HG03095 (cell line): ENCODE measurements at regions not wholly inside any gene's neighbourhood (a gene's known extent, or its start where the extent isn't known, plus 50 kb on each side); places are given as distances from the start of the nearest gene placed in this dataset.
"Not testable (repeated sequence)": the region's sequence is repeated elsewhere in the genome, so short reads cannot be mapped to it uniquely, and the experiment has no call there.

Experiments
- ATAC-seq: cut with Tn5 transposase; IDR thresholded peaks from one replicate; pipeline ENCODE4 v1.9.1; 2021; ENCODE audit warnings: moderate library complexity; ENCODE audit not compliant: unreplicated experiment

DNA sequence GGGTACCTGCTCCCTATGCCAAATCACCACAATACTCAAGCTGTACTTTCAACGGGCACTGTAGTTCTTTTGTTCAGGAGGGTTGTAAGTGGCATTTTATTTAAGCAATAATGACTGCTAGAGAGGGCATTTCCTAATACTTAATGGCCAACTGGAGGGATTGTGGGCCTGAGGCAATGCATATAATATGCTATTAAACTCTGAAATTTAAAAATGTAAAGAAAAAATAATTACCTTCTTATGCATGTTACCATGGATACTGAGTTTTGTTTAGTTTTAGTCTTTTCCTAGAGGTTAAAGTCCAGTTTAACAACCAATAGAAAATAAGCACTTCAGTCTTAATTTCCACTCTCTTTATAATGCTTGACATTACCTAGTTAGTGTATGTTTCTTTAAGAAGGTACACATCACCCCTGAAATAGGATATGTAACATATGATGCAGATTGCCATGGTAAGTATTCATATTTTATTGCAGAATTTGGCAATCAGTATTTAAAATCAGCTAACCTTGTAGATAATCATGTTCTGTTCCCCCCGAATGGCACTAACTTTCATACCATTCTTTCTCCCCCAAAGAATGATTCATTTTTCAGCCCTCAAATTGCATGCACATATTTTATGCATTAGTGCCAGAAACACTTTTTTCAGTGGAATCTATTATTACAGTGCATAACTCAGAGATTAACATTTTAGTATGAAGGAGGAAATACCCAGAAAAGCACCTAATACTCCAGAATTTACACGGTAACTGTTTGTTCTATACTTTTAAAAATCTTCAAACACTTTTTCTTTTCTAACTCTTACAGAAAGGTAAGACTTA is 90.3 kb upstream of the ZNF438 start:
- ATAC-seq: no peak

- ATAC-seq: no peak
These were observed 92.3 kb upstream of the ZNF438 start for GRCh38 chr10:31123946-31124345.

DNA sequence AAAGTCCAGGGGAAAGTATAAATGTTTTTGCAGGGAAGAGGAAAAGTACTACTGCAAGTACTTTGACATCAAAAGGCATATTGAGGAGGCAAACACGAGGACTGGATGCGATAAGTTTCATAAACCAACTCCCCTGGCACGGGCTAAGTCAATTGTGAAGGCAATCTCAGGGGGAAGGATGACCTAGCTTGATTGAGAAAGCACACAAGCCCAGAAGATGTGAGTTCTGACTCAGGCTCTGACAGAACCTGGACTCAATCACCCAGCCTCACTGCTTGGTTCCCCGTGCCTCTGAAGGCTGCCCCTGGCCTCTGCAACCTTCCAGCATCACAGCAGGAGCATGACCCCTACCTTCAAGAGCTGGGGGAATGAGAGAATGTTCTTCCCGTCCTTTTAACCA is 93.2 kb upstream of the ZNF438 start:
- no peak for ATAC-seq

DNA sequence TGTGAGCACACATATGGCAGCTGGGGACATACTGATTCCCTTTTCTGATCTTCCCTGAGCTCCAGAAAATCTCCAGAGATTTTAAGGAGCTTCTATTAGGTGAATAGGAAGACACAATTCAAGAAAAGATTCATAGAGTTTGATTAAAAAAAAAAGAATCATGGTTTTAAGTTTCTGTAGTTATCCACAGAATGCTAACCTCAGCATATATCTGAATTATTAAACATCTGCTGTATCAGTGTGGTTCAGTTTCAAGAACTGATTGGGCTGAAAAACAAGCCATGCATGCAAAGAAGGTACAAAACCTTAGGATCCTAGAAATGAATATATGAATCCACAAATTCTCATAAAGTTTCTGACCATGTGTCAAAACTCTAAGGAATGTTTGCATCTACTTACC is 94.1 kb upstream of the ZNF438 start:
- ATAC-seq: no peak

- no peak for ATAC-seq
These were observed 94.9 kb upstream of the ZNF438 start for GRCh38 chr10:31126593-31126992.

DNA sequence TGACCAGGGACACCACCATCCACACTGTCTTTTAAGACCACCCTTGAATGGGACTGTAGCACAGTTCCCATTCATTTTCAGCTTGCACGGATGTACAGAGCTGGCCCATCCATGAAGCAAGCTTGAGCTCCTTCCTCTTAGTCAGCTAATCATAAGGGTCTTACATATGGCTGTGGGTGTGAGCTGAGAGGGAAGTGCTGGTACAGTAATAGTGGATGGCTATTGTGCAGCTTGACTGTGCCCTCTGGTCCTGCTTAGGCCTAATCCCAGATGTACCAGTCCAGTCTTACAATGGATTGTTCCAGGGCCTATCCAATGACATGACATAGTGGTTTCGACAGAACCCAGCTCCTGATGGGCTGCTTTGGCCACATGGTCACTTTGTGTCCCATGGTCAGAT is 96.9 kb upstream of the ZNF438 start:
- no peak for ATAC-seq

DNA sequence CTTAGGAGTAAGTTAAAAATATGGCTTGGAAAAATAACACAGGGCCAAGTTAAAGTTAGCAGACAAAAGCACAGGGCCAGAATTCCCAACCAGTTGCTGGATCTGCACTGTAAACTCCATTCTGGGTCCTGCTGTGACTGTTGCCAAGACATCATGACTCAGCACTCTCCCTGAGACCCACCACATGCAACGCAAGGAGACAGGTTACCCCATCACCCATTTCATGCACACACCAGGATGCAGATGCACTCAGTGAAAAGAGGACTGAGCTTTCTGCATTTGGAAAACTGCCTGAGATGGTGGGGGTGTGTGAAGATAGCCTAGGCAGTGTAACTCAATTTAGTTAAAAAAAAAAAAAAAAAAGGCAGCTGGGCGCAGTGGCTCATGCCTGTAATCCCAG is 97.6 kb upstream of the ZNF438 start:
- ATAC-seq: no peak

DNA sequence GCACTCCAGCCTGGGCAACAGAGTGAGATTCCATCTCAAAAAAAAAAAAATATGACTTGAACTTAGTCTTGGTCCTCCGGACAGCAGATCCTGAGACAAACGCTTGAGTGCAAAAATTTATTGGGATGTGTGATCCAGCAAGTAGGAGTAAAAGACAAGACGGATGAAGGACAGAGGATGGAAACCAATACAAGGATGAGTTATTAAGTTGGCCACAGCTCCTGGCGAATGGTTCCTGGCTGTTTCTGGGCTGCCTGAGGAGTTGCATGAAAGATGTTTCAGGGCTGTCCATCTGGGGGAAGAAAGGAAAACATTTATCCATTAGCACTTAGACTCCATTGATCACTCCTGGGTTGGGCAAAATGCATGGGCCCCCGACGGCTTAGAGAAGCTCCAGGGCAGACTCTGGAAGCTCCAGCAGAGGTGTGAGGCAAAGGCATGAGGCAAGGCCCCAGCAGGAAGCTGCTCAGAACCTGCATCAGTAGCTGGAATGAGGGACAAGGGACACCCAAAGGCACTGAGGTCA is 98.3 kb upstream of the ZNF438 start:
- no peak for ATAC-seq

- ATAC-seq: no peak
These were observed 98.7 kb upstream of the ZNF438 start for GRCh38 chr10:31130406-31130805.

GRCh38 chr10:31131251-31131650 is 99.6 kb upstream of the ZNF438 start:
- no peak for ATAC-seq

- no peak for ATAC-seq
These were observed 101.1 kb upstream of the ZNF438 start for GRCh38 chr10:31132681-31133244.

- ATAC-seq: no peak
These were observed 101.7 kb upstream of the ZNF438 start for GRCh38 chr10:31133251-31133791.

GRCh38 chr10:31133792-31134310 is 102.2 kb upstream of the ZNF438 start:
- ATAC-seq: peak; percentile 51

DNA sequence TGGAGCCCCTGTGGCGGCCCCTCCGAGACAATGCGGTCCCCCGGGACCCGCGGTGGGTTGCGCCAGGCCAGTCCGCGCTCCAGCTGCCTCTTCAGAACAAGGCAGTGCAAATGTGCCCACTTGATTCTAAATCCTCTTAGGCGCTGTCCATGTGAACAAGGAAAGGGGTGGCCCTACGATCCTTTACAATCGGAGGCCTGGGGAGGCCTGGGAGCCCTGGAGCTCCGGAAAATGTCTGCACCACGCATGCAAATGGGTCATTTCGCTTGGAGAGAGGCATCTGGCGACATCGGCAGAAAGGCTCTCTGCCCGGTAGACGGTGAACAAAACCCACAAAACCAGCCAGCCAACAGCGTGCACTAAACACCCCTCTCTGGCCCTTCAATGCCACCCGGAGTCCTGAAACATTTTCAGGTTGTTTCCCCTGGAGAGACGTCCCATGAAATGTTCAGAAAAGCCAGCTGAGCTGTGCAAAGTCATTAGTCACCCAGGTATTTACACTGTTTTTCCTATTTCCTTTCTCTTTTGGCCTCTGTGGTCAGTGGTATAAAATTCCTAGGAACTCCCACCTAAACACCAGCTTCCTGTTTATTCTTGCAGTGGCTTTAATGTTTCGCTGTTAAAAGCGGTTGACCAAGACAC is 102.8 kb upstream of the ZNF438 start:
- ATAC-seq: peak; percentile 37

GRCh38 chr10:31135171-31135570 is 103.5 kb upstream of the ZNF438 start:
- no peak for ATAC-seq

DNA sequence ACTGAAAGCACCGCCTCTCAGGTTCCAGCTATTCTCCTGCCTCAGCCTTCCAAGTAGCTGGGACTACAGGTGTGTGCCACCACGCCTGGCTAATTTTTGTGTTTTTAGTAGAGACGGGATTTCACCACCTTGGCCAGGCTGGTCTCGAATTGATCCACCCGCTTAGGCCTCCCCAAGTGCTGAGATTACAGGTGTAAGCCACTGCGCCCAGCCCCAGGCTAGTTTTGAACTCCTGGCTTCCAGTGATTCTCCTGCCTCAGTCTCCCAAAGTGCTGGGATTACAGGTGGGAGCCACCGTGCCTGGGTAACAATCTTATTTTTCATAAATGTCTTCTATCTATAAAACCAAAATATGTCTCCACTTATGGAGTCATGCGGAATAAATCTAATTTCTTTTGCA is 104.1 kb upstream of the ZNF438 start:
- not testable (repeated sequence) for ATAC-seq

DNA sequence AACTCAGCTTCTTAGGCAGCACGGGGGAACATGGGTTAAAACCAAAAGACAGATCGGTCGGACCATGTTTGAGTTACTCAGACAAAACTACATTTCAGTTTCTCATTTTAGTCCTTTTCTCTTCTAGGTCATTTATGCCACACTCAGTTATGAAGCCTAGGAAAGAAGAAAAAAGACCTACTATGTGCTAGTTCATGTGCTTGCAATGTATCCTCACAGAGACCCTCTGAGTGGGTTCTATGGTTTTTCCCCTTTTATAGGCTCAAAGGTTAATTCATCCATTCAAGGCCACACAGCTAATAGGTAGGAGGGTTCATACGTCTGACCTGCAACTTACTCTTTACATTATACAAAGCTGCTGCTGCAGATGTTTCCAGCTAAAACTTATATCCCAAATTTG is 104.7 kb upstream of the ZNF438 start:
- no peak for ATAC-seq

GRCh38 chr10:31136930-31137885 is 105.5 kb upstream of the ZNF438 start:
- no peak for ATAC-seq

GRCh38 chr10:31138026-31138553 is 106.4 kb upstream of the ZNF438 start:
- no peak for ATAC-seq

- no peak for ATAC-seq
These were observed 107.8 kb upstream of the ZNF438 start for GRCh38 chr10:31139497-31139896.
